ENCODE measurements at regions not wholly inside any gene's neighbourhood (a gene's known extent, or its start where the extent isn't known, plus 50 kb on each side); places are given as distances from the start of the nearest gene placed in this dataset.
"Not testable (repeated sequence)": the region's sequence is repeated elsewhere in the genome, so short reads cannot be mapped to it uniquely, and the experiment has no call there.

GRCh38 chr11:90705661-90706060 is 482.8 kb upstream of the CHORDC1 start:
- no peak for DNase-seq (ENCODE audit: low spot score)
- no peak for FAIRE-seq

GRCh38 chr11:90704510-90704909 is 481.7 kb upstream of the CHORDC1 start:
- FAIRE-seq = no peak
- no peak for DNase-seq (ENCODE audit: low spot score)

- DNase-seq (ENCODE audit: low spot score) (no peak), FAIRE-seq (no peak)
Observed at GRCh38 chr11:90701716-90702115, 478.9 kb upstream of the CHORDC1 start.

GRCh38 chr11:90700789-90701439 is 478.1 kb upstream of the CHORDC1 start:
- FAIRE-seq = no peak
- DNase-seq (ENCODE audit: low spot score) = no peak

- FAIRE-seq (no peak), DNase-seq (ENCODE audit: low spot score) (no peak)
Observed at GRCh38 chr11:90699791-90700400, 477.0 kb upstream of the CHORDC1 start.

- DNase-seq (ENCODE audit: low spot score) = no peak
- FAIRE-seq = no peak
Observed at GRCh38 chr11:90698238-90698637, 475.4 kb upstream of the CHORDC1 start.

- not testable (repeated sequence) for FAIRE-seq; DNase-seq (ENCODE audit: low spot score)
Observed at GRCh38 chr11:90675496-90675895, 452.6 kb upstream of the CHORDC1 start.

- no peak for DNase-seq (ENCODE audit: low spot score)
- no peak for FAIRE-seq
Observed at GRCh38 chr11:90669094-90669493, 446.2 kb upstream of the CHORDC1 start.

- no peak for DNase-seq (ENCODE audit: low spot score)
- FAIRE-seq = no peak
Observed at GRCh38 chr11:90668502-90668901, 445.7 kb upstream of the CHORDC1 start.

GRCh38 chr11:90661233-90661632 is 438.4 kb upstream of the CHORDC1 start:
- FAIRE-seq (no peak), DNase-seq (ENCODE audit: low spot score) (no peak)

- FAIRE-seq (no peak), DNase-seq (ENCODE audit: low spot score) (no peak)
Observed at GRCh38 chr11:90656171-90656570, 433.3 kb upstream of the CHORDC1 start.

GRCh38 chr11:90650153-90650552 is 427.3 kb upstream of the CHORDC1 start:
- no peak for DNase-seq (ENCODE audit: low spot score)
- FAIRE-seq = no peak

- FAIRE-seq = no peak
- DNase-seq (ENCODE audit: low spot score) = no peak
Observed at GRCh38 chr11:90646706-90647105, 423.9 kb upstream of the CHORDC1 start.

- FAIRE-seq = no peak
- no peak for DNase-seq (ENCODE audit: low spot score)
Observed at GRCh38 chr11:90646266-90646665, 423.4 kb upstream of the CHORDC1 start.

GRCh38 chr11:90639461-90639993 is 416.7 kb upstream of the CHORDC1 start:
- FAIRE-seq (no peak), DNase-seq (ENCODE audit: low spot score) (peak; percentile 18)

- DNase-seq (ENCODE audit: low spot score) (no peak), FAIRE-seq (no peak)
Observed at GRCh38 chr11:90635886-90636285, 413.0 kb upstream of the CHORDC1 start.

GRCh38 chr11:90635151-90635550 is 412.3 kb upstream of the CHORDC1 start:
- no peak for DNase-seq (ENCODE audit: low spot score)
- FAIRE-seq = no peak

- FAIRE-seq (no peak), DNase-seq (ENCODE audit: low spot score) (no peak)
Observed at GRCh38 chr11:90630176-90630575, 407.3 kb upstream of the CHORDC1 start.

- FAIRE-seq = no peak
- no peak for DNase-seq (ENCODE audit: low spot score)
Observed at GRCh38 chr11:90629229-90629806, 406.5 kb upstream of the CHORDC1 start.

- DNase-seq (ENCODE audit: low spot score) (no peak), FAIRE-seq (no peak)
Observed at GRCh38 chr11:90614318-90614717, 391.5 kb upstream of the CHORDC1 start.

- not testable (repeated sequence) for FAIRE-seq; DNase-seq (ENCODE audit: low spot score)
Observed at GRCh38 chr11:90613037-90613436, 390.2 kb upstream of the CHORDC1 start.

- FAIRE-seq (no peak), DNase-seq (ENCODE audit: low spot score) (no peak)
Observed at GRCh38 chr11:90606721-90607120, 383.9 kb upstream of the CHORDC1 start.

GRCh38 chr11:90601261-90601660 is 378.4 kb upstream of the CHORDC1 start:
- DNase-seq (ENCODE audit: low spot score) (no peak), FAIRE-seq (no peak)

All from urothelium cell line (cell line).